IMR-90 (cell line): ENCODE measurements at regions not wholly inside any gene's neighbourhood (a gene's known extent, or its start where the extent isn't known, plus 50 kb on each side); places are given as distances from the start of the nearest gene placed in this dataset.

Source experiments
- ATAC-seq: fragments of 200-7000 bp; cut with Tn5 transposase; 2 replicates; pipeline ENCODE4 v1.9.1; 2020; ENCODE audit warnings: low read depth, mild to moderate bottlenecking, moderate library complexity
- BruUV-seq: library from RNA; stranded (reverse); fragments of 400-500 nt; replicated peaks from 2 replicates; lab custom pipeline; 2021; lab: Mats Ljungman, UMichigan
- CTCF ChIA-PET: fragments of 300-600 bp; formaldehyde crosslinking; extraction: SDS; loops from one replicate; lab custom pipeline; 2021; ENCODE audit warnings: antibody characterized with exemption; lab: Yijun Ruan, JAX
- POLR2A ChIA-PET: fragments of 300-600 bp; sonication (Branson Sonifier 250); formaldehyde crosslinking; loops from one replicate; lab custom pipeline; 2022; ENCODE audit warnings: antibody characterized with exemption; ENCODE audit not compliant: unreplicated experiment; lab: Charles Lee
- DNase-seq: peaks from one replicate; pipeline ENCODE4 v3.0.0; 2013
- H2AFZ ChIP-seq: replicated peaks from 2 replicates; pipeline ENCODE3; 2013; ENCODE audit warnings: low read length, mild to moderate bottlenecking; ENCODE audit not compliant: poor library complexity
- H2AK5ac ChIP-seq: 2 replicates; pipeline ENCODE4 v1.6.1; 2013; ENCODE audit warnings: low read depth, low read length, inconsistent platforms
- H2AK9ac ChIP-seq: replicated peaks from 2 replicates; pipeline ENCODE3; 2013; ENCODE audit warnings: mild to moderate bottlenecking, low read depth, low read length, moderate library complexity; ENCODE audit not compliant: poor library complexity
- H2BK120ac ChIP-seq: 2 replicates; pipeline ENCODE4 v1.6.1; 2013; ENCODE audit warnings: low read depth, low read length, inconsistent platforms
- H2BK15ac ChIP-seq: 3 replicates; pipeline ENCODE4 v1.6.1; 2013; ENCODE audit warnings: low read depth, low read length, inconsistent platforms
- H2BK20ac ChIP-seq: 2 replicates; pipeline ENCODE4 v1.6.1; 2013; ENCODE audit warnings: low read depth, mild to moderate bottlenecking, inconsistent platforms, low read length, moderate library complexity
- H2BK5ac ChIP-seq: 2 replicates; pipeline ENCODE4 v1.6.1; 2013; ENCODE audit warnings: mild to moderate bottlenecking, low read depth, low read length, inconsistent platforms; ENCODE audit not compliant: poor library complexity, severe bottlenecking
- H3K14ac ChIP-seq: replicated peaks from 2 replicates; pipeline ENCODE4 v1.6.1; 2013; ENCODE audit warnings: low read depth, low read length, inconsistent platforms
- H3K18ac ChIP-seq: 2 replicates; pipeline ENCODE4 v1.6.1; 2013; ENCODE audit warnings: low read depth, low read length, control low read depth
- H3K23ac ChIP-seq: 2 replicates; pipeline ENCODE4 v1.6.1; 2013; ENCODE audit warnings: low read depth, low read length, inconsistent platforms
- H3K27ac ChIP-seq: 2 replicates; pipeline ENCODE4 v1.5.1; 2013; ENCODE audit warnings: mild to moderate bottlenecking, control low read depth, low read length; ENCODE audit not compliant: insufficient read depth
- H3K27me3 ChIP-seq: 2 replicates; pipeline ENCODE4 v1.6.1; 2013; ENCODE audit warnings: low read length; ENCODE audit not compliant: control insufficient read depth, insufficient read depth
- H3K36me3 ChIP-seq: 2 replicates; pipeline ENCODE4 v1.6.1; 2013; ENCODE audit warnings: low read length, mixed read lengths; ENCODE audit not compliant: control insufficient read depth, insufficient read depth
- H3K4ac ChIP-seq: 2 replicates; pipeline ENCODE4 v1.6.1; 2013; ENCODE audit warnings: low read depth, low read length, inconsistent platforms
- H3K4me1 ChIP-seq: 2 replicates; pipeline ENCODE4 v1.6.1; 2013; ENCODE audit warnings: low read length, mixed read lengths; ENCODE audit not compliant: control insufficient read depth, insufficient read depth
- H3K4me2 ChIP-seq: 2 replicates; pipeline ENCODE4 v1.6.1; 2013; ENCODE audit warnings: low read depth, mild to moderate bottlenecking, control low read depth, low read length, moderate library complexity
- H3K4me3 ChIP-seq: 2 replicates; pipeline ENCODE4 v1.5.1; 2013; ENCODE audit warnings: low read depth, mild to moderate bottlenecking, control low read depth, low read length, moderate library complexity; ENCODE audit not compliant: insufficient read depth
- H3K56ac ChIP-seq: 2 replicates; pipeline ENCODE4 v1.6.1; 2013; ENCODE audit warnings: low read length, inconsistent platforms; ENCODE audit not compliant: insufficient read depth; ENCODE audit errors: extremely low read depth
- H3K79me1 ChIP-seq, 2 experiments: 2 replicates each; pipeline ENCODE4 v1.6.1; 2013; ENCODE audit warnings: low read length in 2 of 2, inconsistent platforms in 1 of 2, low read depth in 1 of 2
- H3K9ac ChIP-seq: 2 replicates; pipeline ENCODE4 v1.6.1; 2013; ENCODE audit warnings: low read depth, low read length, control low read depth
- H3K9me1 ChIP-seq: 2 replicates; pipeline ENCODE4 v1.6.1; 2013; ENCODE audit warnings: low read length, inconsistent platforms; ENCODE audit not compliant: insufficient read depth
- H3K9me3 ChIP-seq: 2 replicates; pipeline ENCODE4 v1.6.1; 2013; ENCODE audit warnings: low read length; ENCODE audit not compliant: control insufficient read depth, insufficient read depth
- H4K20me1 ChIP-seq: 2 replicates; pipeline ENCODE4 v1.6.1; 2013; ENCODE audit warnings: low read length, inconsistent platforms; ENCODE audit not compliant: insufficient read depth
- H4K5ac ChIP-seq: 2 replicates; pipeline ENCODE4 v1.6.1; 2013; ENCODE audit warnings: mild to moderate bottlenecking, low read depth, low read length, control low read depth
- H4K8ac ChIP-seq, 2 experiments: 2 replicates each; pipeline ENCODE4 v1.6.1; 2013; ENCODE audit warnings: low read depth in 2 of 2, low read length in 2 of 2, control low read depth in 1 of 2, inconsistent platforms in 1 of 2
- H4K91ac ChIP-seq: 2 replicates; pipeline ENCODE4 v1.6.1; 2013; ENCODE audit warnings: low read depth, low read length, inconsistent platforms; ENCODE audit not compliant: insufficient read depth
- BHLHE40 ChIP-seq: fragments of 150-350 bp; IDR thresholded peaks from 2 replicates; pipeline ENCODE4 v1.6.1; 2016; ENCODE audit warnings: mild to moderate bottlenecking, low read depth, low read length
- CEBPB ChIP-seq: IDR thresholded peaks from 2 replicates; pipeline ENCODE4 v1.6.1; 2012; ENCODE audit warnings: low read depth, low read length, improper control_type of control experiment
- CHD1 ChIP-seq: IDR thresholded peaks from 2 replicates; pipeline ENCODE4 v1.6.1; 2012; ENCODE audit warnings: low read depth, low read length, improper control_type of control experiment
- FOS ChIP-seq: fragments of 150-350 bp; IDR thresholded peaks from 2 replicates; pipeline ENCODE4 v1.6.1; 2016; ENCODE audit warnings: low read depth, low read length
- MAFK ChIP-seq: IDR thresholded peaks from 2 replicates; pipeline ENCODE4 v1.6.1; 2012; ENCODE audit warnings: low read depth, low read length, improper control_type of control experiment
- MAZ ChIP-seq: IDR thresholded peaks from 2 replicates; pipeline ENCODE4 v1.6.1; 2012; ENCODE audit warnings: low read depth, mild to moderate bottlenecking, low read length, improper control_type of control experiment, moderate library complexity, borderline replicate concordance
- MXI1 ChIP-seq: IDR thresholded peaks from 2 replicates; pipeline ENCODE4 v1.6.1; 2012; ENCODE audit warnings: low read depth, mild to moderate bottlenecking, low read length, moderate library complexity, borderline replicate concordance
- NFE2L2 ChIP-seq: fragments of 150-350 bp; IDR thresholded peaks from 2 replicates; pipeline ENCODE4 v1.6.1; 2016; ENCODE audit warnings: low read depth, mild to moderate bottlenecking, low read length
- POLR2A ChIP-seq: IDR thresholded peaks from 2 replicates; pipeline ENCODE4 v1.6.1; 2012; ENCODE audit warnings: mild to moderate bottlenecking, low read depth, low read length
- RAD21 ChIP-seq: IDR thresholded peaks from 2 replicates; pipeline ENCODE4 v1.6.1; 2012; ENCODE audit warnings: low read length, improper control_type of control experiment
- RCOR1 ChIP-seq: IDR thresholded peaks from 2 replicates; pipeline ENCODE4 v1.6.1; 2012; ENCODE audit warnings: mild to moderate bottlenecking, low read length, improper control_type of control experiment; ENCODE audit not compliant: insufficient replicate concordance
- RFX5 ChIP-seq: IDR thresholded peaks from 2 replicates; pipeline ENCODE4 v1.8.0; 2012; ENCODE audit warnings: low read depth, mild to moderate bottlenecking, low read length, moderate library complexity
- SMC3 ChIP-seq: fragments of 150-350 bp; IDR thresholded peaks from 2 replicates; pipeline ENCODE4 v1.6.1; 2016; ENCODE audit warnings: low read depth, mild to moderate bottlenecking, antibody characterized with exemption, low read length, moderate library complexity
- WGBS, 2 experiments: methylation state at CpG; one replicate each; pipeline versions ENCODE4 v1.1.5 to v1.1.7; 2013; ENCODE audit warnings: missing lambda C conversion rate in 2 of 2; ENCODE audit not compliant: insufficient read length in 1 of 2; ENCODE audit errors: extremely low coverage in 2 of 2; 5-methylcytosine and 5-hydroxymethylcytosine counted together
- dilution Hi-C: fragments of 300-500 bp; cut with HindIII; formaldehyde crosslinking; loops from one replicate; pipeline ENCODE4 v1.14.3; 2018; ENCODE audit warnings: low sequenced_read_pairs; ENCODE audit not compliant: unreplicated experiment
- in situ Hi-C: fragments of 300-500 bp; cut with MboI; formaldehyde crosslinking; loops from 3 replicates; pipeline ENCODE4 v1.14.3; 2019; ENCODE audit warnings: low sequenced_read_pairs, inconsistent platforms, mixed read lengths
- intact Hi-C: fragments of 100-400 bp; cut with micrococcal nuclease; formaldehyde crosslinking; loops from 2 replicates; pipeline ENCODE4 v1.10.0; 2022
- TF ChIP-seq, protein P1 (sequence below): conservative IDR thresholded peaks from 2 replicates; pipeline ENCODE4 v1.5.1; 2012; ENCODE audit warnings: mild to moderate bottlenecking, low read depth, low read length, improper control_type of control experiment
- TF ChIP-seq, protein P2 (sequence below): fragments of 150-350 bp; IDR thresholded peaks from 2 replicates; pipeline ENCODE4 v1.6.1; 2016; ENCODE audit warnings: low read depth, mild to moderate bottlenecking, low read length, moderate library complexity, borderline replicate concordance
- TF ChIP-seq, protein P3 (sequence below): fragments of 150-350 bp; IDR thresholded peaks from 2 replicates; pipeline ENCODE4 v1.6.1; 2017; ENCODE audit warnings: mild to moderate bottlenecking, antibody characterized with exemption, low read length, low read depth

DNA sequence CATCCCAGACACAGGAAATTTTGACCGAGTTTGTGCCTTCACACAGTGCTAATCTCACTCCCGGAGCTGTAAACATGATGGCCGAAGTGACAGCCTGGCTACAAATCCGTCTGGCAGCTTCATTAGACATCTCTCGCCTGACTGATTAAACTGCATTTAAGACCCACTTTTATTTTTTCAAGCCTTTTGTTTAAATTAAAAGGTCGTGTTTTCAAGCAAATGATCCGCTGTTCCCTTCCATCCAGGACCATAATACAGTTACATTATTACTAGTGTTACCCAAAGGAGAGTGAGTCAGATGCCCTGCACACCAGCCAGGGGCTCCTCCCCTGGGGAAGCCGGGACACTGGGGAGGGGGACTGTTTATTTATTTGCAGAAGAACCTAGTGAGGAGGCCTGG, 200.2 kb downstream of the EXOC5 start:
- no peak overlapping the region for H3K4me2 ChIP-seq

More for the DNA sequence above, 200.2 kb downstream of the EXOC5 start:
- BruUV-seq: no TSS peak
- ATAC-seq (no peak), DNase-seq (no peak)
- Histone ChIP-seq H3K23ac (no peak overlapping the region), H3K27me3 (peaks cover 1% of the 10 kb centered on the region; the same call in 1 of the 2 replicates), H3K36me3 (no peaks in the 10 kb centered on the region), H3K4ac (no peak overlapping the region), H2AK5ac (no peak overlapping the region), H3K4me1 (no peaks in the 10 kb centered on the region), H2BK5ac (no peak overlapping the region), H4K91ac (no peak overlapping the region), H4K8ac (no peak overlapping the region), H3K18ac (no peak overlapping the region), H3K79me1 (no peaks in the 10 kb centered on the region), H3K27ac (no peak overlapping the region), H3K9ac (no peak overlapping the region), H2BK20ac (no peak overlapping the region), H2BK120ac (no peak overlapping the region), H2AK9ac (no peak overlapping the region), H3K56ac (no peak overlapping the region), H2BK15ac (no peak overlapping the region), H4K20me1 (no peaks in the 10 kb centered on the region), H3K14ac (no peak overlapping the region), H3K4me3 (no peak overlapping the region), H3K9me3 (no peaks in the 10 kb centered on the region), H3K9me1 (no peaks in the 10 kb centered on the region), H2AFZ (no peak overlapping the region), H4K5ac (no peak overlapping the region)
- TF ChIP-seq MAFK: no peak
- TF ChIP-seq RFX5: no peak
- no peak for TF ChIP-seq CHD1
- TF ChIP-seq POLR2A: no peak
- no peak for TF ChIP-seq MXI1
- TF ChIP-seq FOS: no peak
- TF ChIP-seq, protein P1, sequence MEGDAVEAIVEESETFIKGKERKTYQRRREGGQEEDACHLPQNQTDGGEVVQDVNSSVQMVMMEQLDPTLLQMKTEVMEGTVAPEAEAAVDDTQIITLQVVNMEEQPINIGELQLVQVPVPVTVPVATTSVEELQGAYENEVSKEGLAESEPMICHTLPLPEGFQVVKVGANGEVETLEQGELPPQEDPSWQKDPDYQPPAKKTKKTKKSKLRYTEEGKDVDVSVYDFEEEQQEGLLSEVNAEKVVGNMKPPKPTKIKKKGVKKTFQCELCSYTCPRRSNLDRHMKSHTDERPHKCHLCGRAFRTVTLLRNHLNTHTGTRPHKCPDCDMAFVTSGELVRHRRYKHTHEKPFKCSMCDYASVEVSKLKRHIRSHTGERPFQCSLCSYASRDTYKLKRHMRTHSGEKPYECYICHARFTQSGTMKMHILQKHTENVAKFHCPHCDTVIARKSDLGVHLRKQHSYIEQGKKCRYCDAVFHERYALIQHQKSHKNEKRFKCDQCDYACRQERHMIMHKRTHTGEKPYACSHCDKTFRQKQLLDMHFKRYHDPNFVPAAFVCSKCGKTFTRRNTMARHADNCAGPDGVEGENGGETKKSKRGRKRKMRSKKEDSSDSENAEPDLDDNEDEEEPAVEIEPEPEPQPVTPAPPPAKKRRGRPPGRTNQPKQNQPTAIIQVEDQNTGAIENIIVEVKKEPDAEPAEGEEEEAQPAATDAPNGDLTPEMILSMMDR: no peak
- no peak for TF ChIP-seq SMC3
- no peak for TF ChIP-seq CEBPB
- no peak for TF ChIP-seq BHLHE40
- TF ChIP-seq MAZ: no peak
- TF ChIP-seq, protein P2, sequence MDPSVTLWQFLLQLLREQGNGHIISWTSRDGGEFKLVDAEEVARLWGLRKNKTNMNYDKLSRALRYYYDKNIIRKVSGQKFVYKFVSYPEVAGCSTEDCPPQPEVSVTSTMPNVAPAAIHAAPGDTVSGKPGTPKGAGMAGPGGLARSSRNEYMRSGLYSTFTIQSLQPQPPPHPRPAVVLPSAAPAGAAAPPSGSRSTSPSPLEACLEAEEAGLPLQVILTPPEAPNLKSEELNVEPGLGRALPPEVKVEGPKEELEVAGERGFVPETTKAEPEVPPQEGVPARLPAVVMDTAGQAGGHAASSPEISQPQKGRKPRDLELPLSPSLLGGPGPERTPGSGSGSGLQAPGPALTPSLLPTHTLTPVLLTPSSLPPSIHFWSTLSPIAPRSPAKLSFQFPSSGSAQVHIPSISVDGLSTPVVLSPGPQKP: no peak
- TF ChIP-seq RAD21: no peak
- TF ChIP-seq, protein P3, sequence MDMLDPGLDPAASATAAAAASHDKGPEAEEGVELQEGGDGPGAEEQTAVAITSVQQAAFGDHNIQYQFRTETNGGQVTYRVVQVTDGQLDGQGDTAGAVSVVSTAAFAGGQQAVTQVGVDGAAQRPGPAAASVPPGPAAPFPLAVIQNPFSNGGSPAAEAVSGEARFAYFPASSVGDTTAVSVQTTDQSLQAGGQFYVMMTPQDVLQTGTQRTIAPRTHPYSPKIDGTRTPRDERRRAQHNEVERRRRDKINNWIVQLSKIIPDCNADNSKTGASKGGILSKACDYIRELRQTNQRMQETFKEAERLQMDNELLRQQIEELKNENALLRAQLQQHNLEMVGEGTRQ: no peak
- TF ChIP-seq NFE2L2: no peak
- no peak for TF ChIP-seq RCOR1
- dilution Hi-C loops: no loop called here
- in situ Hi-C loops: no loop called here
- intact Hi-C loops: loop anchor here (10.0 kb wide), 2 partner anchors 414 to 514 kb away; no protein-coding TSS in a partner anchor
- CTCF ChIA-PET: no interaction called here
- WGBS, 2 experiments: 4% methylated on average over 4 of the region's 8 CpGs; no CpG with 5 or more reads in 1 of the 2 experiments
- POLR2A ChIA-PET: no interaction called here
